ENCODE measurements at regions not wholly inside any gene's neighbourhood (a gene's known extent, or its start where the extent isn't known, plus 50 kb on each side); places are given as distances from the start of the nearest gene placed in this dataset.

- peak; percentile 31; the same call in 2 of the 3 replicates for ATAC-seq
- Mint-ChIP-seq H3K36me3 (ENCODE audit: low read depth) (no peaks in the 10 kb centered on the region), H3K27me3 (ENCODE audit: insufficient read depth, low read depth, poor library complexity) (peaks cover 5% of the 10 kb centered on the region), H3K4me3 (no peak overlapping the region), H3K4me1 (peaks cover 3% of the 10 kb centered on the region), H3K9me3 (peaks cover 5% of the 10 kb centered on the region; the same call in 2 of the 3 replicates), H3K27ac (peak overlapping the region; percentile 65; the same call in 1 of the 2 replicates)
- H2AFZ ChIP-seq = no peak overlapping the region
- no peaks in the 10 kb centered on the region for H3K27me3 ChIP-seq (ENCODE audit: insufficient read depth)
- TF ChIP-seq NANOG (IDR thresholded peaks at IDR 0.05; ENCODE audit: borderline replicate concordance) (no peak), CTCF (conservative IDR thresholded peaks at IDR 0.05; ENCODE audit: low read depth in 2 of 2) (peak; percentile 19 to 52; a peak in 2 of 4 replicates)
- no peaks in the 10 kb centered on the region for H3K36me3 ChIP-seq (ENCODE audit: insufficient read depth)
- H3K4me2 ChIP-seq = no peak overlapping the region
- H3K79me2 ChIP-seq (replicated peaks; ENCODE audit: insufficient read depth) = no peaks in the 10 kb centered on the region
- no peaks in the 10 kb centered on the region for H4K20me1 ChIP-seq (replicated peaks; ENCODE audit: insufficient read depth)
- H3K9me2 ChIP-seq (ENCODE audit: insufficient read depth) = no peaks in the 10 kb centered on the region
- peak; percentile 30 for DNase-seq (ENCODE audit: low spot score)
- H3K4me3 ChIP-seq = no peak overlapping the region
- no peaks in the 10 kb centered on the region for H3F3A ChIP-seq (replicated peaks; ENCODE audit: low read depth)
- no peaks in the 10 kb centered on the region for H3K4me1 ChIP-seq (ENCODE audit: insufficient read depth)
- H3K27ac ChIP-seq (ENCODE audit: low read depth) = no peak overlapping the region
Measured at GRCh38 chr13:111518161-111518792, 197.8 kb downstream of the TEX29 start.

GRCh38 chr13:111519041-111519440 lies 198.6 kb downstream of the TEX29 start:
- Histone ChIP-seq H4K20me1 (replicated peaks; ENCODE audit: insufficient read depth) (no peaks in the 10 kb centered on the region), H3K79me2 (replicated peaks; ENCODE audit: insufficient read depth) (no peaks in the 10 kb centered on the region), H3K36me3 (ENCODE audit: insufficient read depth) (no peaks in the 10 kb centered on the region), H3K9me2 (ENCODE audit: insufficient read depth) (no peaks in the 10 kb centered on the region), H3F3A (replicated peaks; ENCODE audit: low read depth) (no peaks in the 10 kb centered on the region), H3K27ac (ENCODE audit: low read depth) (no peak overlapping the region), H3K27me3 (ENCODE audit: insufficient read depth) (no peaks in the 10 kb centered on the region), H2AFZ (no peak overlapping the region), H3K4me3 (no peak overlapping the region), H3K4me2 (no peak overlapping the region), H3K4me1 (ENCODE audit: insufficient read depth) (no peaks in the 10 kb centered on the region)
- ATAC-seq = no peak
- H3K4me3 Mint-ChIP-seq = no peak overlapping the region
- peaks cover 5% of the 10 kb centered on the region for H3K27me3 Mint-ChIP-seq (ENCODE audit: insufficient read depth, low read depth, poor library complexity)
- peaks cover 3% of the 10 kb centered on the region for H3K4me1 Mint-ChIP-seq
- peaks cover 5% of the 10 kb centered on the region; the same call in 2 of the 3 replicates for H3K9me3 Mint-ChIP-seq
- no peak for DNase-seq (ENCODE audit: low spot score)
- H3K27ac Mint-ChIP-seq = no peak overlapping the region
- H3K36me3 Mint-ChIP-seq (ENCODE audit: low read depth) = no peaks in the 10 kb centered on the region
- TF ChIP-seq NANOG (IDR thresholded peaks at IDR 0.05; ENCODE audit: borderline replicate concordance) = no peak
- no peak for TF ChIP-seq JUNB (IDR thresholded peaks at IDR 0.05; ENCODE audit: unreplicated experiment)
- TF ChIP-seq REST (IDR thresholded peaks at IDR 0.05; ENCODE audit: unreplicated experiment) = no peak
- no peak for TF ChIP-seq ZNF462 (CRISPR knock-in tag; IDR thresholded peaks at IDR 0.05)
- no peak for TF ChIP-seq ZNF114 (CRISPR knock-in tag; IDR thresholded peaks at IDR 0.05)
- no peak for TF ChIP-seq ETS1 (IDR thresholded peaks at IDR 0.05)
- no peak for TF ChIP-seq ZNF331 (CRISPR knock-in tag; IDR thresholded peaks at IDR 0.05; ENCODE audit: low read depth)
- TF ChIP-seq STAT1 (IDR thresholded peaks at IDR 0.05; ENCODE audit: unreplicated experiment) = no peak

Data from GM23338 (cell line).